ENCODE measurements at regions not wholly inside any gene's neighbourhood (a gene's known extent, or its start where the extent isn't known, plus 50 kb on each side); places are given as distances from the start of the nearest gene placed in this dataset.
A peak's percentile ranks its signal among the peaks of the same experiment; 100 is the strongest.
"Not testable (repeated sequence)": the region's sequence is repeated elsewhere in the genome, so short reads cannot be mapped to it uniquely, and the experiment has no call there.

GRCh38 chr9:135271425-135271824 lies 184.0 kb downstream of the OLFM1 start:
- FAIRE-seq (no peak), DNase-seq (ENCODE audit: low spot score) (no peak)

GRCh38 chr9:135272608-135273007 lies 185.1 kb downstream of the OLFM1 start:
- no peak for FAIRE-seq
- no peak for DNase-seq (ENCODE audit: low spot score)

GRCh38 chr9:135273008-135273407 lies 185.5 kb downstream of the OLFM1 start:
- no peak for FAIRE-seq
- no peak for DNase-seq (ENCODE audit: low spot score)

- FAIRE-seq, result no peak
- no peak for DNase-seq (ENCODE audit: low spot score)
Measured at GRCh38 chr9:135275163-135275562, 187.7 kb downstream of the OLFM1 start.

GRCh38 chr9:135275571-135276289 lies 188.3 kb downstream of the OLFM1 start:
- DNase-seq (ENCODE audit: low spot score), result no peak
- FAIRE-seq, result no peak

- FAIRE-seq (no peak), DNase-seq (ENCODE audit: low spot score) (no peak)
Measured at GRCh38 chr9:135277219-135278201, 190.0 kb downstream of the OLFM1 start.

DNA sequence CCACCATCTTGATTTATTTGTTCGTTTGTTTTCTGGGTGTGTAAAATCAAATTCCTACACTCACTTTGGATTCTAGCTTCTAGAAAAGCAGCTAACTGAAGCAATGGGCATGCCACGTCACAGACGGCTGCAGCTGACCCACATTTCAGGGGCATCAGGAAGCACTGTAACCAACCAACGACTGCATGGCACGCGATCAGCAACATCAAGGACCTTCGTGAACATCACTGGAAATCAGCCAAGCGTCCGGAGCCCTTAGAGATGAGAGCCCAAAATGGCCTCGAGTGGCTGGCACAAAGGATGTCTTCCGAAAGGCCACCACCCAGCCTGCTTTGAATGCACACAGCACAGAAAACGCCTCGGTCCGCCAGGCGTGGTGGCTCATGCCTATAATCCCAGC lies 191.1 kb downstream of the OLFM1 start:
- FAIRE-seq (no peak), DNase-seq (ENCODE audit: low spot score) (no peak)

DNA sequence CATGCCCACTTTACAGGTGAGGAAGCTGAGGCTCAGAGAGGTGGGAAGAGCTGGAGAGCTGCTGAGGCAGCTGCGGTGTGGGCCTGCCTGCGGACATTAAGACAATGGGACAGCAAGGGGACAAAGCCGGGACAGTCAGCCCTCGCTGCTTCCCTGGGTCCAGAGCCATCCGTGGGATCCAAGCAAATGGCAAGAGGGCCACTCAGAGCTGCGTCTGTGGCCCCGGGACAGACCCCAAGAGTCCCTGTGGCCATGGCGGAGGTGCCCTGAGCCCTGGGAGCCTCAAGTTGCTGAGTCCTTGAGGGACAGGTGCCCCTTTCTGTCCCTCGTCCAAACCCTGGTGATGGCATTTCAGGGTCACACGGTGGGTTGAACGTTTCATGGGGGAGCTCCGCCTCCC lies 191.9 kb downstream of the OLFM1 start:
- FAIRE-seq (no peak), DNase-seq (ENCODE audit: low spot score) (no peak)

- DNase-seq (ENCODE audit: low spot score) (no peak), FAIRE-seq (no peak)
Measured at GRCh38 chr9:135279834-135280393, 192.4 kb downstream of the OLFM1 start.

DNA sequence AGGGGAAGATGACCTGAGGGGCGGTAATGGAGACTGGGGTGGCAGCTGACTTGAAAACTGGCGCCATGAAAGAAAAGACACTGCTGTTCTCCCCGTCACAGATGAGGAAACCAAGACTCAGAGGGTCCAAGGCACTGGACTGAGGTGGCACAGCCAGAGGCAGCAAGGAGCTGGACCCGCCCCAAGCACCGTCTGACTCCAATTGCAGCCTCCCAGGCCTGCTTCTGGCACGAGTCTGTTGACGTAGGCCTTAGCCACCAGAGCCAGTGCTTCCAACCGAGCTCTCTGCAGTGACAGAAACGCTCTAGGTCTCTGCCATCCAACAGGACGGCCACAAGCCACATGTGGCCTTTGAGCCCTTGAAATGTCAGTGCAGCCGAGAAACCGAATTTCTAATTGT lies 193.2 kb downstream of the OLFM1 start:
- FAIRE-seq, result no peak

GRCh38 chr9:135281151-135281550 lies 193.7 kb downstream of the OLFM1 start:
- no peak for FAIRE-seq
- DNase-seq (ENCODE audit: low spot score), result no peak

More for the DNA sequence above, 193.2 kb downstream of the OLFM1 start:
- no peak for DNase-seq (ENCODE audit: low spot score)

- FAIRE-seq (no peak), DNase-seq (ENCODE audit: low spot score) (peak; percentile 8)
Measured at GRCh38 chr9:135281791-135282737, 194.6 kb downstream of the OLFM1 start.

DNA sequence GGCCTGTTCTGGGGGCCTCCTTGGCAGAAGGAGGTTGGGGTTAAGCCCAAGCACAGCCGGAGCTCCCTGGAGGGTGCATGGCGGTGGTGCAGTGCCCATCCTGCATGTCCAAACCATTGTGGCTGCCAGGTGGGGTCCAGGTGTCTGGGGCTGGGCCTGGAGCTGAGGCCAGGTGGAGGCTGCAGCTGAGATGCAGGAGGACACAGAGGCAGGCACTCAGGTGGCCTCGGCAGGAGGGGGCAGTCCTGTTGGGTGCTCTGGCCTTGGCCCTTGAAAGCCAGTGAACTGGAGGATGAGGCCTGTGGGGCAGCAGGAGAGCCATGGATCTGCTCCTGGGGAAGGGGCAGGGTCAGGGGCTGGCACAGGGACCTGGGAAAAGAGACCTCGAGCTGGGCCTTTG lies 195.3 kb downstream of the OLFM1 start:
- FAIRE-seq, result no peak

DNA sequence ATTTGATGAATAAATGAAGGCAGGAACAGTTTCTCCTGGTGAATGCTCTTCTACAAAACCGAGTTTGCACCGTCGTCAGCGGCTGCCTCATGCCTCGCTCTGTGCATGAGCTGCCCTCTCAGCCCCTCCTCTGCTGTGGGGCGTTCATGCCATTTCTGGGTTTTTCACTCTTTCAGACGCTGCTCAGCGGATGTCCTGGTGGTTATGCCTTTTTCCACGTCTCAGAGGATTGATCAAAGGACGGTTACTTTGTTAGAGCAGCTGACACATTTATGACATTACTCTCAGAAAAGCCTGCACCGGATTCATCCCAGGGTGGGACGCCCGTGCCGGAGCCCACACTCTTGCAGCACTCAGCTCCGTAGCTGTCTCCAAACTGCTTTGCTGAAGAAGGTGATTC lies 195.9 kb upstream of the PPP1R26 start:
- DNase-seq (ENCODE audit: low spot score) (no peak), FAIRE-seq (no peak)

More for the DNA sequence above, 195.3 kb downstream of the OLFM1 start:
- no peak for DNase-seq (ENCODE audit: low spot score)

DNA sequence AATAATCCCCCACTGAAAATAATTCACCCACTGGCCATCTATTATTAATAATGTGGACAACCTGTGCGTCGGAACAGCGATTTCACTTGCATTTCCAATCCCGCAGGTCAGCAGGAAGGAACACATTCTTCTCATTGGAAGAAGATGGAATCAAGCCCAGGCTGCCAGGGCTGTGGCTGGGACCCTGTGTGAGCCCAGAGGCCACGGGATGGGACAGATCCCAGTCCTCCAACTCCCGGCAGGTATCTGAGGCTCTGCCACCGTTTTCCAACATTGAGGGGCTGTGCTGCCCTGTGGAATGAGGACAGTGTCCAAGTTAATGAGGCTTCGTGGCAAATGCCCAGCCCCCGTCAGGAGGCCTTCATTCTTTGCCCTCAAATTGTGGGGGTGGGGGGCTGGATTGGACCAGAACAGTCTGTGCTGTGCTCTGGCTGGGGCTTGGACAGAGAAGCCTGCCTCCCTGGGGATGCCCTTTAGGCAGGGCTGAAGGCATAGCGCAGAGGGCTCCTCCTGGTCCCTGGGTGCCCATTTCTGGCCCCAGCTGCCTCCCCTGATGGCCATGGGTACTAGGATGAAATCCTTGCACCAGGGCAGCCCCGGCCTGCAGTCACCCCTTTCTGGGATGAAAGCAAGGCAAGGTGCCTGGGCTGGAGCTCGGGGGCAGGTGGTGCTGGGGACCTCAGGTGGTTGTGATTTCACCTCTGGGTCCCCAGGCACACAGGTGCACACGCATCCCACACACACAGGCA lies 195.0 kb upstream of the PPP1R26 start:
- DNase-seq (ENCODE audit: low spot score) (no peak), FAIRE-seq (no peak)

GRCh38 chr9:135286187-135286925 lies 193.2 kb upstream of the PPP1R26 start:
- DNase-seq (ENCODE audit: low spot score); FAIRE-seq: not testable (repeated sequence)

DNA sequence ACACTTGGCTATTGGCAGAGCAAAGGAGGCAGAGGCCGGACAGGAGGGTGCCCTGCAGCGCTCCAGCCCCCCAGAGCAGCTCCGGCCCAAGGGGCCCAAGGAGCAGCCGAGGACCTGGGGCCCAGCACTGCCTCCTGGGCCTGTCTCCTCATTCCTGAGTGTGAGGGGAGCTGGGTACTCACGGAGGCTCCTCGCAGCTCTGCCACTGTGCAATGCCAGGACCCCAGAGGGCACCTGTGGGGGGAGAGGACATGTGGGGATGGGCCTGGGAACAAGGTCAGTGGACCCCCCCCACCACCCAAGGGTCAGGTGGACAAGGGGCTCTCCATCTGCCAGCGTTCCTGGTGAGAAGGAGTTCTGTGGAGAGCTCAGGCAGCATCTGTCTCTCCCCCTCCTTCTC lies 192.6 kb upstream of the PPP1R26 start:
- DNase-seq (ENCODE audit: low spot score) (no peak), FAIRE-seq (no peak)

DNA sequence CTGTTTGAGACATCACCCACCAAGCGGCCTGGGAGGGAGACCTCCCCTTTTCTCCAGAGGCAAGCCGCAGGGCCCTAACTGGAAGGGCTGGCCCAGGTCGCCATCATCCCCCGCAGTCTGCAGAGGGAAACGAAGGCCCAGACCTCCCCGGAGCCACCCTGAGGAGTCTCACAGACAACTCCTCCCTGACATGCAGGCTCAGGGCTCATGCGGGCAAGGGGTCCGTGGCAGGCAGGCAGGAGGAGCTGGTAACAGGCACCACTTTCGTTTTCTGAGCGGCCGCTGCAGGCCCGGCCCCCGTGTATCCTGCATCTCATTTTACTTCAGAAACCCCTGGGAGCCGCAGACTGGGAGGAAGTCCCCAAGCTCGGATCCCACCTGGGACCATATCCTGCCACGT lies 192.0 kb upstream of the PPP1R26 start:
- FAIRE-seq (no peak), DNase-seq (ENCODE audit: low spot score) (no peak)

GRCh38 chr9:135288054-135288453 lies 191.5 kb upstream of the PPP1R26 start:
- no peak for DNase-seq (ENCODE audit: low spot score)
- FAIRE-seq, result no peak

GRCh38 chr9:135289081-135289491 lies 190.5 kb upstream of the PPP1R26 start:
- DNase-seq (ENCODE audit: low spot score) (no peak), FAIRE-seq (no peak)
